Gastrocnemius medialis (tissue), 4 donors: ENCODE measurements at regions not wholly inside any gene's neighbourhood (a gene's known extent, or its start where the extent isn't known, plus 50 kb on each side); places are given as distances from the start of the nearest gene placed in this dataset.

ENCODE experiments used
- ATAC-seq, 2 donors: fragments of 150-250 bp; one replicate each; pipeline ENCODE4 v1.9.1; 2016
- DNase-seq, 2 donors: peaks; one replicate each; pipeline ENCODE4 v3.0.0-alpha.2; 2019
- H3K27ac ChIP-seq, 4 donors: fragments of 200-600 bp; sonication (generic); 1 replicate in 1 of 4; 2 replicates in 3 of 4; pipeline ENCODE4 v1.5.1; 2016 to 2018; ENCODE audit warnings: mild to moderate bottlenecking in 2 of 4, moderate library complexity in 1 of 4
- H3K27me3 ChIP-seq, 3 donors: fragments of 200-600 bp; sonication (generic) in 2 of 3; 1 replicate in 1 of 3; 2 replicates in 2 of 3; pipeline versions ENCODE4 v1.5.1 to v1.6.0; 2016 to 2019; ENCODE audit warnings: mild to moderate bottlenecking in 1 of 3, moderate library complexity in 1 of 3
- H3K36me3 ChIP-seq, 2 donors: fragments of 200-600 bp; sonication (generic) in 1 of 2; one replicate each; pipeline ENCODE4 v1.5.1; 2017 to 2018
- H3K4me1 ChIP-seq, 2 donors: fragments of 200-600 bp; sonication (generic) in 1 of 2; one replicate each; pipeline ENCODE4 v1.5.1; 2016 to 2017; ENCODE audit warnings: mild to moderate bottlenecking in 2 of 2
- H3K4me3 ChIP-seq, 4 donors: fragments of 200-600 bp; sonication (generic) in 3 of 4; 1 replicate in 1 of 4; 2 replicates in 3 of 4; pipeline ENCODE4 v1.5.1; 2016 to 2019; ENCODE audit warnings: mild to moderate bottlenecking in 2 of 4
- H3K9me3 ChIP-seq, 3 donors: fragments of 200-600 bp; sonication (generic) in 2 of 3; 1 replicate in 1 of 3; 2 replicates in 2 of 3; pipeline ENCODE4 v1.5.1; 2016 to 2019
- CTCF ChIP-seq, 5 experiments: fragments of 450-650 bp in 3 of 5; fragments of 200-600 bp in 2 of 5; sonication (generic) in 2 of 5; IDR thresholded peaks in 4 of 5; conservative IDR thresholded peaks in 1 of 5; 1 replicate in 4 of 5; 2 replicates in 1 of 5; pipeline ENCODE4 v1.5.1; 2016 to 2019; ENCODE audit warnings: antibody characterized with exemption in 5 of 5, mild to moderate bottlenecking in 3 of 5, moderate library complexity in 3 of 5
- POLR2A ChIP-seq, 2 donors: fragments of 450-650 bp; IDR thresholded peaks; one replicate each; pipeline ENCODE4 v1.6.1; 2017; ENCODE audit warnings: antibody characterized with exemption in 2 of 2, mild to moderate bottlenecking in 2 of 2, moderate library complexity in 2 of 2
- in situ Hi-C, 4 donors: fragments of 200-750 bp; cut with MboI; loops; one replicate each; pipeline versions ENCODE4 v1.15.0 to v1.8.0; 2017; ENCODE audit warnings: low sequenced_read_pairs in 4 of 4
- intact Hi-C: fragments of 100-400 bp; cut with DNase I; formaldehyde crosslinking; loops from one replicate; pipeline ENCODE4 v1.15.1; 2023; ENCODE audit warnings: low total_unique reads

GRCh38 chr3:182226995-182227394 lies 515.3 kb downstream of the SOX2 start:
- ATAC-seq (no peak), DNase-seq (no peak)
- intact Hi-C loops (no loop called here), in situ Hi-C loops (no loop called here)
- Histone ChIP-seq H3K36me3 (no peaks in the 10 kb centered on the region), H3K27me3 (no peaks in the 10 kb centered on the region), H3K4me1 (no peaks in the 10 kb centered on the region), H3K4me3 (no peak overlapping the region), H3K9me3 (no peaks in the 10 kb centered on the region), H3K27ac (no peak overlapping the region)
- TF ChIP-seq CTCF (IDR thresholded peaks at IDR 0.05 in 4 of 5, conservative IDR thresholded peaks at IDR 0.05 in 1 of 5), result no peak
- TF ChIP-seq POLR2A (IDR thresholded peaks at IDR 0.05), result no peak

DNA sequence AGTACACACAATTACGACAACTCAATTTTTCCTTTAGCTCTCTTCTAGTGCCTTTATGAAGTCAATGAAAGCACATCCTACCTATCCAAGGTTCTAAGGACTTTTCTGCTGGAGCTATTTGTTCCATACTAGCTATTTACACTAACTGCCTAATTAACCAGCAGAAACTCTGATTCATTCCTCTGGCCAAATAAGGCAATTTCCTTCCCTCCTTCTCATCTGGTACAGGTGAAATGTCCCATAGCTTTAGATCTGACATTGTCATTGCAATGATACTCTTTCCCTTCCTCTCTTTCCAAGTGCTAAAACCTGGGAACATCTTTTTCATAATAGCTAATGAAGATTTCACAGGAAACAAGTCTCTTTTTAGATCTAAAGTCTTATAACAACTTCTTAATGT lies 521.7 kb downstream of the SOX2 start:
- DNase-seq (no peak), ATAC-seq (no peak)
- Histone ChIP-seq H3K36me3 (no peaks in the 10 kb centered on the region), H3K27ac (no peak overlapping the region), H3K4me1 (no peaks in the 10 kb centered on the region), H3K4me3 (no peak overlapping the region), H3K9me3 (no peaks in the 10 kb centered on the region), H3K27me3 (no peaks in the 10 kb centered on the region)
- intact Hi-C loops (no loop called here), in situ Hi-C loops (no loop called here)
- TF ChIP-seq CTCF (IDR thresholded peaks at IDR 0.05 in 4 of 5, conservative IDR thresholded peaks at IDR 0.05 in 1 of 5), result no peak
- no peak for TF ChIP-seq POLR2A (IDR thresholded peaks at IDR 0.05)

DNA sequence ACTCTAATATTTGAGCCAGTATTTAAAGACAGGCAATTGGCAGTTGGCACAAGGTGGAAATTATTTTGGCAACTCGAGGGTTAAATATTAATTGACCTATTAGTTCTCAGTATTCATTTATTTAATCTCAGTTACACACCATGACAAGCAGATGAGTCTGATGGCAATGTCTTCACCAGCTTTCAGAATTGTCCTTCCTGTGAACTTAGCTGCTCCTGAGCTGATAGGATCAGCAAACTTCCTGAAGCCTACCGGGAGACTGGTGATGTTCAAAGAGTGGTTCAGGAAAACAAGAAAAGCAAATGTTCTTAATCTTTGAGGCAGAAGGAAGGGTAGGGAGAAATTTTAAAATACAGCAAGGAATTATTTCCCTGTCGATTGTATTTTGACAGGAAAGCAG lies 522.2 kb downstream of the SOX2 start:
- in situ Hi-C loops, result no loop called here
- TF ChIP-seq POLR2A (IDR thresholded peaks at IDR 0.05) (no peak), CTCF (IDR thresholded peaks at IDR 0.05 in 4 of 5, conservative IDR thresholded peaks at IDR 0.05 in 1 of 5) (no peak)
- no peaks in the 10 kb centered on the region for H3K27me3 ChIP-seq
- H3K9me3 ChIP-seq, result no peaks in the 10 kb centered on the region
- no peak for ATAC-seq
- no peak overlapping the region for H3K4me3 ChIP-seq
- no peaks in the 10 kb centered on the region for H3K36me3 ChIP-seq
- intact Hi-C loops, result no loop called here
- H3K27ac ChIP-seq, result no peak overlapping the region
- H3K4me1 ChIP-seq, result no peaks in the 10 kb centered on the region
- no peak for DNase-seq

DNA sequence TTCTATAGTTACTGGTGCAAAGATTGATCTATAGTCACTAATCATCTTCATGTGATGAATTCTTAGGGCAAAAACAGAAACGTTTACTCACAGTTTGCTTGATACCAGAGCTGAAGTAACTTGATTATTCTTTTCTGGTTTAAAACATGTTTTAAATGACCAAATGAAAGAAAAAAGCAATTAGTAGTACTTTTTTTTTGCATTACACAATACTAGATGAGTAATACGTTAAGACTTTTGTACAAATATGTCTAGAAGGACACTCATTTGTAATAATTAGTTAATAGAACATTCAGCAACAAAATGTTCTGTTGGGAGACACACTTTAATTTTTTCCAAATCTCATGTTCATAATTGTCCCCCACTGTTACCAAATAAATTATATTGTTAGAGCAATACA lies 523.2 kb downstream of the SOX2 start:
- no peak for TF ChIP-seq POLR2A (IDR thresholded peaks at IDR 0.05)
- TF ChIP-seq CTCF (IDR thresholded peaks at IDR 0.05 in 4 of 5, conservative IDR thresholded peaks at IDR 0.05 in 1 of 5), result no peak
- Histone ChIP-seq H3K27me3 (no peaks in the 10 kb centered on the region), H3K27ac (no peak overlapping the region), H3K4me1 (no peaks in the 10 kb centered on the region), H3K9me3 (no peaks in the 10 kb centered on the region), H3K4me3 (no peak overlapping the region), H3K36me3 (no peaks in the 10 kb centered on the region)
- intact Hi-C loops, result no loop called here
- DNase-seq (no peak), ATAC-seq (no peak)
- in situ Hi-C loops, result no loop called here

DNA sequence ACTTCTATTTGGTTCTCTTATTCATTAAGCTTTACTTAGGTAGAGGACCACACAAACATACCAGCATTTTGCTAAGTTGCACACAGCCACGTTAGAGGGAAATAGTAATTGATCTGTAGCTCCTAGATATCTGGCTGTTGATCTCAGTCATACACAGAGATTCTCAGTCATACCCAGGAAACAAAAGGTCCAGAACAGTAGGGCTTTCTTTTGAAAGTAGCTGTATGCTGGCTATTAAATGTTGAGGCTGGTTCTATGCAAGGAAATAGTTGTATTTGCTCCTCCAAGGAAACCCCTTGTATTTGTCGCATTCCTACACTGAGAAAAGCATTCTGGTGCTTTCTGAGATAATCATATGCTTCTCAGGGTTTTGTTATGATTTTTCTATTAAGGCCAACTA lies 523.8 kb downstream of the SOX2 start:
- no peaks in the 10 kb centered on the region for H3K4me1 ChIP-seq
- no peaks in the 10 kb centered on the region for H3K27me3 ChIP-seq
- ATAC-seq (no peak), DNase-seq (no peak)
- TF ChIP-seq CTCF (IDR thresholded peaks at IDR 0.05 in 4 of 5, conservative IDR thresholded peaks at IDR 0.05 in 1 of 5), result no peak
- TF ChIP-seq POLR2A (IDR thresholded peaks at IDR 0.05), result no peak
- H3K27ac ChIP-seq, result no peak overlapping the region
- H3K4me3 ChIP-seq, result no peak overlapping the region
- no peaks in the 10 kb centered on the region for H3K9me3 ChIP-seq
- in situ Hi-C loops (no loop called here), intact Hi-C loops (no loop called here)
- H3K36me3 ChIP-seq, result no peaks in the 10 kb centered on the region
